Mucosa of descending colon (tissue), 3 donors: ENCODE measurements at regions not wholly inside any gene's neighbourhood (a gene's known extent, or its start where the extent isn't known, plus 50 kb on each side); places are given as distances from the start of the nearest gene placed in this dataset.

ENCODE experiments used
- ATAC-seq: fragments of 200-7000 bp; cut with Tn5 transposase; one replicate; pipeline ENCODE4 v1.9.1; 2020; ENCODE audit warnings: mild to moderate bottlenecking, moderate library complexity
- DNase-seq, 3 donors: peaks; one replicate each; pipeline ENCODE4 v3.0.0-alpha.2; 2020
- H3K36me3 ChIP-seq: fragments of 200-600 bp; one replicate; pipeline ENCODE4 v1.8.0; 2021; ENCODE audit warnings: low read depth, mild to moderate bottlenecking
- H3K4me1 ChIP-seq: fragments of 200-600 bp; one replicate; pipeline ENCODE4 v1.8.0; 2021; ENCODE audit warnings: low read depth, mild to moderate bottlenecking
- H3K4me3 ChIP-seq: fragments of 200-600 bp; one replicate; pipeline ENCODE4 v1.8.0; 2021; ENCODE audit warnings: mild to moderate bottlenecking
- H3K9me3 ChIP-seq: fragments of 200-600 bp; one replicate; pipeline ENCODE4 v1.8.0; 2021; ENCODE audit warnings: mild to moderate bottlenecking
- CTCF ChIP-seq: fragments of 200-600 bp; IDR thresholded peaks from one replicate; pipeline ENCODE4 v1.8.0; 2022; ENCODE audit warnings: antibody characterized with exemption, mild to moderate bottlenecking
- intact Hi-C, 2 donors: fragments of 100-400 bp; cut with DNase I in 1 of 2; cut with micrococcal nuclease in 1 of 2; formaldehyde crosslinking; loops; one replicate each; pipeline versions ENCODE4 v1.11.0 to v1.11.1; 2022; cut with DNase I, micrococcal nuclease
- donor health status: DM: no; HTN: no; CAD: no; lungs with moderate emphysema.
- donor health status: DM: no; HTN: no; CAD: no.
- donor health status: DM: no; HTN: yes; CAD: no.

GRCh38 chr1:82792151-82792550, 991.4 kb downstream of the ADGRL2 start:
- DNase-seq (no peak), ATAC-seq (no peak)
- Histone ChIP-seq H3K9me3 (no peaks in the 10 kb centered on the region), H3K4me1 (no peaks in the 10 kb centered on the region), H3K36me3 (no peaks in the 10 kb centered on the region), H3K4me3 (no peak overlapping the region)
- TF ChIP-seq CTCF, result no peak
- intact Hi-C loops, result no loop called here

GRCh38 chr1:82790556-82790955, 989.8 kb downstream of the ADGRL2 start:
- intact Hi-C loops, result no loop called here
- H3K4me1 ChIP-seq, result no peaks in the 10 kb centered on the region

GRCh38 chr1:82788660-82789059, 987.9 kb downstream of the ADGRL2 start:
- Histone ChIP-seq H3K9me3 (no peaks in the 10 kb centered on the region), H3K4me1 (no peaks in the 10 kb centered on the region), H3K4me3 (no peak overlapping the region), H3K36me3 (no peaks in the 10 kb centered on the region)
- intact Hi-C loops, result no loop called here
- DNase-seq (no peak), ATAC-seq (no peak)
- TF ChIP-seq CTCF, result no peak

More at GRCh38 chr1:82790556-82790955, 989.8 kb downstream of the ADGRL2 start:
- Histone ChIP-seq H3K4me3 (no peak overlapping the region), H3K9me3 (no peaks in the 10 kb centered on the region), H3K36me3 (no peaks in the 10 kb centered on the region)
- DNase-seq (no peak), ATAC-seq (no peak)
- TF ChIP-seq CTCF, result no peak

- H3K9me3 ChIP-seq, result no peaks in the 10 kb centered on the region
- H3K36me3 ChIP-seq, result no peaks in the 10 kb centered on the region
- H3K4me3 ChIP-seq, result no peak overlapping the region
- no peaks in the 10 kb centered on the region for H3K4me1 ChIP-seq
- TF ChIP-seq CTCF, result no peak
- intact Hi-C loops, result no loop called here
- no peak for ATAC-seq
- no peak for DNase-seq
Observed at GRCh38 chr1:82788038-82788437, 987.3 kb downstream of the ADGRL2 start.

GRCh38 chr1:82786883-82787282, 986.1 kb downstream of the ADGRL2 start:
- H3K9me3 ChIP-seq, result no peaks in the 10 kb centered on the region
- no peaks in the 10 kb centered on the region for H3K36me3 ChIP-seq
- DNase-seq (no peak), ATAC-seq (no peak)
- no peak for TF ChIP-seq CTCF
- H3K4me3 ChIP-seq, result no peak overlapping the region
- intact Hi-C loops, result no loop called here
- H3K4me1 ChIP-seq, result no peaks in the 10 kb centered on the region

- TF ChIP-seq CTCF, result no peak
- no peak for ATAC-seq
- Histone ChIP-seq H3K4me3 (no peak overlapping the region), H3K36me3 (no peaks in the 10 kb centered on the region), H3K9me3 (no peaks in the 10 kb centered on the region), H3K4me1 (no peaks in the 10 kb centered on the region)
- intact Hi-C loops, result no loop called here
- no peak for DNase-seq
Observed at GRCh38 chr1:82785268-82785790, 984.6 kb downstream of the ADGRL2 start.
